Chondrocyte (in vitro differentiated cells): ENCODE measurements at regions not wholly inside any gene's neighbourhood (a gene's known extent, or its start where the extent isn't known, plus 50 kb on each side); places are given as distances from the start of the nearest gene placed in this dataset.

Experiments used
- DNase-seq: peaks from one replicate; pipeline ENCODE4 v3.0.0; 2021; ENCODE audit warnings: mixed read lengths, low spot score
- H3K27ac Mint-ChIP-seq: one replicate; pipeline ENCODE4 v1.8.0; 2021; ENCODE audit warnings: mild to moderate bottlenecking, moderate library complexity, mixed read lengths; ENCODE audit not compliant: unreplicated experiment
- H3K27me3 Mint-ChIP-seq: 2 replicates; pipeline ENCODE4 v1.8.0; 2021; ENCODE audit warnings: low read depth, mixed read lengths
- H3K36me3 Mint-ChIP-seq: 2 replicates; pipeline ENCODE4 v1.8.0; 2021; ENCODE audit warnings: low read depth, mixed read lengths
- H3K4me1 Mint-ChIP-seq: 2 replicates; pipeline ENCODE4 v1.8.0; 2021; ENCODE audit warnings: low read depth, mild to moderate bottlenecking, mixed read lengths
- H3K4me3 Mint-ChIP-seq: one replicate; pipeline ENCODE4 v1.8.0; 2021; ENCODE audit warnings: mild to moderate bottlenecking, moderate library complexity, mixed read lengths; ENCODE audit not compliant: unreplicated experiment
- H3K9me3 Mint-ChIP-seq: 2 replicates; pipeline ENCODE4 v1.8.0; 2021; ENCODE audit warnings: low read depth, mixed read lengths
- CTCF ChIP-seq: fragments of 200-600 bp; sonication (generic); IDR thresholded peaks from 2 replicates; pipeline ENCODE4 v1.5.0; 2021; ENCODE audit warnings: antibody characterized with exemption, mild to moderate bottlenecking, moderate library complexity

- Mint-ChIP-seq H3K4me3 (no peak overlapping the region), H3K27me3 (no peaks in the 10 kb centered on the region), H3K27ac (peak overlapping the region; percentile 47), H3K9me3 (peaks cover 9% of the 10 kb centered on the region), H3K36me3 (peaks cover 4% of the 10 kb centered on the region), H3K4me1 (peaks cover 12% of the 10 kb centered on the region)
- DNase-seq = no peak
- no peak for TF ChIP-seq CTCF
These were observed 245.1 kb upstream of the LMCD1 start for GRCh38 chr3:8256441-8257071.

- Mint-ChIP-seq H3K27ac (no peak overlapping the region), H3K4me1 (peaks cover 10% of the 10 kb centered on the region), H3K27me3 (no peaks in the 10 kb centered on the region), H3K9me3 (peaks cover 13% of the 10 kb centered on the region), H3K36me3 (peaks cover 1% of the 10 kb centered on the region), H3K4me3 (no peak overlapping the region)
- no peak for DNase-seq
- no peak for TF ChIP-seq CTCF
These were observed 240.6 kb upstream of the LMCD1 start for GRCh38 chr3:8261018-8261417.

GRCh38 chr3:8266730-8267131, 234.9 kb upstream of the LMCD1 start:
- no peak for DNase-seq
- H3K4me3 Mint-ChIP-seq = no peak overlapping the region
- peaks cover 5% of the 10 kb centered on the region for H3K9me3 Mint-ChIP-seq
- H3K27me3 Mint-ChIP-seq = no peaks in the 10 kb centered on the region
- TF ChIP-seq CTCF = no peak
- peaks cover 14% of the 10 kb centered on the region for H3K4me1 Mint-ChIP-seq
- no peak overlapping the region for H3K27ac Mint-ChIP-seq
- H3K36me3 Mint-ChIP-seq = no peaks in the 10 kb centered on the region

GRCh38 chr3:8273479-8273878, 228.1 kb upstream of the LMCD1 start:
- DNase-seq = no peak
- Mint-ChIP-seq H3K27me3 (no peaks in the 10 kb centered on the region), H3K4me1 (no peaks in the 10 kb centered on the region), H3K4me3 (no peak overlapping the region), H3K27ac (no peak overlapping the region), H3K36me3 (no peaks in the 10 kb centered on the region), H3K9me3 (peaks cover 3% of the 10 kb centered on the region)
- TF ChIP-seq CTCF = no peak

- no peak for TF ChIP-seq CTCF
- H3K27me3 Mint-ChIP-seq = no peaks in the 10 kb centered on the region
- H3K9me3 Mint-ChIP-seq = peaks cover 3% of the 10 kb centered on the region
- no peak for DNase-seq
- no peaks in the 10 kb centered on the region for H3K4me1 Mint-ChIP-seq
- no peaks in the 10 kb centered on the region for H3K36me3 Mint-ChIP-seq
- H3K4me3 Mint-ChIP-seq = no peak overlapping the region
- H3K27ac Mint-ChIP-seq = no peak overlapping the region
These were observed 225.6 kb upstream of the LMCD1 start for GRCh38 chr3:8276056-8276455.
